ENCODE measurements at regions not wholly inside any gene's neighbourhood (a gene's known extent, or its start where the extent isn't known, plus 50 kb on each side); places are given as distances from the start of the nearest gene placed in this dataset. TPM values are rescaled to one million over a fixed set of nuclear protein-coding genes. Genes with fewer than 3 reads are reported as not detected.

- no peaks in the 10 kb centered on the region for H3K27me3 ChIP-seq (ENCODE audit: control insufficient read depth, insufficient read depth, low read length)
- H3K9me3 ChIP-seq (replicated peaks; ENCODE audit: low read length), result no peaks in the 10 kb centered on the region
- H3K4me3 ChIP-seq (ENCODE audit: low read length), result no peak overlapping the region
- no peaks in the 10 kb centered on the region for H3K4me1 ChIP-seq (ENCODE audit: control insufficient read depth, insufficient read depth, low read length)
- no peak overlapping the region for H3K9ac ChIP-seq (ENCODE audit: low read depth, low read length)
- H3K4me2 ChIP-seq (ENCODE audit: low read length), result no peak overlapping the region
- no peaks in the 10 kb centered on the region for H3K36me3 ChIP-seq (ENCODE audit: insufficient read depth, low read length)
Measured at GRCh38 chr15:91795235-91795634, 58.3 kb upstream of the SLCO3A1 start.

DNA sequence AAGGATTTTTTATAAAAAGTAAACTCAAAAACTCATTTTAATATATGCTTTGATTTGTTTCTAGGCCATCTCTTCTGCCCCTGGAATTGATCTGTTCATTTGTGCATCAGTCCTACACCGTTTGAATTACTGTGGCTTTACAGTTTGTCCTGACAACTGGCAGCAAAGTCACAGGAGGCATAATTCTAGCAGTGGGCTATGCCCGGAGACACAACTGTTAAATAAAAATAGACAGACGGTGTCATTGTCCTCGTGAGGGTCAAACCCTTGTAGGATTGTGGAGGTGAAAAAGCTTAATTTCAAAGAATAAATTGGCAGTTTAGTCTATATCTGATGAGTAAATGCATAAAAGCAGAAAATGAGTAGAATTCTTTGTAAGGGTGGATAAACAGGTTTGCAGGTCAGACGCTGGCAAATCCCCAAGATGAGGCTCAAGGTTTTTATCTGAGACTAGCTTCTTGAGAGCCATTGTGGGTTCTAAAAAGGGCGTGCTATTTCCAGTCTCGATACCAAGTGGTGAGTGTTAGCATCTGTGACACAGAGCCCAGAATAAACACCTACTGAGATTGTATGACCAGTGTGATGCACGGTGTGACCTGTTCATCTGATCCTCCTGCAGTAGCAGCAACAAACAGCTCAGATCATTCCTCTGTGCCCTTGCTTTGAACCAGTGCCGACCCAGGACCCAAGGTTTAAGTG is 51.5 kb upstream of the SLCO3A1 start:
- no peaks in the 10 kb centered on the region for H3K4me1 ChIP-seq (ENCODE audit: control insufficient read depth, insufficient read depth, low read length)
- H3K9me3 ChIP-seq (replicated peaks; ENCODE audit: low read length), result no peaks in the 10 kb centered on the region
- H3K4me3 ChIP-seq (ENCODE audit: low read length), result no peak overlapping the region
- H3K27me3 ChIP-seq (ENCODE audit: control insufficient read depth, insufficient read depth, low read length), result no peaks in the 10 kb centered on the region
- no peak overlapping the region for H3K9ac ChIP-seq (ENCODE audit: low read depth, low read length)
- no peak overlapping the region for H3K4me2 ChIP-seq (ENCODE audit: low read length)
- H3K36me3 ChIP-seq (ENCODE audit: insufficient read depth, low read length), result no peaks in the 10 kb centered on the region

DNA sequence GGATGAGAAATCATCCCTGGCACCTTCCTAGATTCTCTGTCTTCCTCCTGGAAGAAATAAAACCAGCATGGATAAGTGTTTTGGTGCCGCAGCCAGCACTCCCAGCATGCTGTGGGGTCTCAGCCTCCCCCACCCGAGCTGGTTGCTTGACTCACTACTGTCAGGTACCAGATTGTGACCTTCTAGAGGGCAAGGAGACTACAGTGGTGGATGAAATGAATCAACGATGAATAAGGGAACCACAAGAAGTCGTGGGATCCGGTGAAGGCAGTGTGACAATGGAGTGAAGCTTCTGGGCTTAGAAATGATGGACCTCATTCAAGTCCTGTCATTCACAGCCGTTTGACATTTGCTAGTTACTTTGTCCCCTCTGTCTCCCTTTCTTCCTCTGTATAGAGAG is 50.2 kb upstream of the SLCO3A1 start:
- Histone ChIP-seq H3K9ac (ENCODE audit: low read depth, low read length) (no peak overlapping the region), H3K36me3 (ENCODE audit: insufficient read depth, low read length) (no peaks in the 10 kb centered on the region), H3K4me2 (ENCODE audit: low read length) (no peak overlapping the region), H3K4me1 (ENCODE audit: control insufficient read depth, insufficient read depth, low read length) (no peaks in the 10 kb centered on the region), H3K27me3 (ENCODE audit: control insufficient read depth, insufficient read depth, low read length) (no peaks in the 10 kb centered on the region), H3K9me3 (replicated peaks; ENCODE audit: low read length) (no peaks in the 10 kb centered on the region), H3K4me3 (ENCODE audit: low read length) (no peak overlapping the region)

Small RNA genes in the stretch of these regions (small RNA-seq; reads per million reads assigned to genes)
- gene AC107958.1, result not detected

Data from skeletal muscle satellite cell (primary cell).